ENCODE measurements at regions not wholly inside any gene's neighbourhood (a gene's known extent, or its start where the extent isn't known, plus 50 kb on each side); places are given as distances from the start of the nearest gene placed in this dataset.

DNA sequence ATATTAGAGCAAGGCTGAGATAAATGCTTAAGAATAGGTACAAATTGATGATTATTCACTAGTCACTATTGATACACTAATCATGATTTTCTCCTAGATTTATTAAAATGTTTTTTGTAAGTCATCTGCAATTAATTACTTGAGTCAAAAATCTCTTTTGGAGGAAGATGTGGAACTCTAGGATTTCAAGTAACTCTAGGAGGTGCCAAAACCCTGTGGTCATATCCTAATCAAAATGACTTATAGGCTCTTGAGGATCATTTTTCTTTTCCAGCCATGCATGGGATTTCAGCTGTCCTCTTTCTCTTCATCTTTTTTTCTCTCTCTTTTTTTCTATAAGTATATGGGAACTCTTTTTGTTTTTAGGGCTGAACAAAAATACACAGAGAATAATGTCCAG is 141.8 kb upstream of the CD180 start:
- TF ChIP-seq, protein P1, sequence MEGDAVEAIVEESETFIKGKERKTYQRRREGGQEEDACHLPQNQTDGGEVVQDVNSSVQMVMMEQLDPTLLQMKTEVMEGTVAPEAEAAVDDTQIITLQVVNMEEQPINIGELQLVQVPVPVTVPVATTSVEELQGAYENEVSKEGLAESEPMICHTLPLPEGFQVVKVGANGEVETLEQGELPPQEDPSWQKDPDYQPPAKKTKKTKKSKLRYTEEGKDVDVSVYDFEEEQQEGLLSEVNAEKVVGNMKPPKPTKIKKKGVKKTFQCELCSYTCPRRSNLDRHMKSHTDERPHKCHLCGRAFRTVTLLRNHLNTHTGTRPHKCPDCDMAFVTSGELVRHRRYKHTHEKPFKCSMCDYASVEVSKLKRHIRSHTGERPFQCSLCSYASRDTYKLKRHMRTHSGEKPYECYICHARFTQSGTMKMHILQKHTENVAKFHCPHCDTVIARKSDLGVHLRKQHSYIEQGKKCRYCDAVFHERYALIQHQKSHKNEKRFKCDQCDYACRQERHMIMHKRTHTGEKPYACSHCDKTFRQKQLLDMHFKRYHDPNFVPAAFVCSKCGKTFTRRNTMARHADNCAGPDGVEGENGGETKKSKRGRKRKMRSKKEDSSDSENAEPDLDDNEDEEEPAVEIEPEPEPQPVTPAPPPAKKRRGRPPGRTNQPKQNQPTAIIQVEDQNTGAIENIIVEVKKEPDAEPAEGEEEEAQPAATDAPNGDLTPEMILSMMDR (optimal IDR thresholded peaks at IDR 0.05 in 1 of 3, IDR thresholded peaks at IDR 0.05 in 1 of 3, conservative IDR thresholded peaks at IDR 0.05 in 1 of 3; ENCODE audit: extremely low read depth in 1 of 3, insufficient read depth in 2 of 3, low read length in 3 of 3): no peak
- no peak for TF ChIP-seq EZH2 (IDR thresholded peaks at IDR 0.05; ENCODE audit: low read length)
- Histone ChIP-seq H3K4me2 (ENCODE audit: control insufficient read depth, extremely low read depth, insufficient read depth, low read depth, low read length) (no peak overlapping the region), H2AFZ (ENCODE audit: control insufficient read depth, low read length) (no peak overlapping the region), H3K27ac (ENCODE audit: control insufficient read depth, insufficient read depth, low read length) (no peak overlapping the region), H4K20me1 (ENCODE audit: control insufficient read depth, extremely low read depth, insufficient read depth, low read length) (no peaks in the 10 kb centered on the region), H3K9me1 (ENCODE audit: control insufficient read depth, extremely low read depth, insufficient read depth, low read length) (no peaks in the 10 kb centered on the region), H3K4me1 (ENCODE audit: control insufficient read depth, extremely low read depth, insufficient read depth, low read length) (no peaks in the 10 kb centered on the region), H3K9ac (ENCODE audit: control insufficient read depth, extremely low read depth, insufficient read depth, low read length) (no peak overlapping the region), H3K4me3 (ENCODE audit: control insufficient read depth in 2 of 3, extremely low read depth in 1 of 3, insufficient read depth in 2 of 3, low read depth in 1 of 3, low read length in 3 of 3) (no peak overlapping the region), H3K27me3 (ENCODE audit: control insufficient read depth, extremely low read depth, insufficient read depth, low read length) (no peaks in the 10 kb centered on the region), H3K9me3 (ENCODE audit: control insufficient read depth, low read depth, low read length) (no peaks in the 10 kb centered on the region), H3K36me3 (ENCODE audit: control insufficient read depth in 2 of 2, extremely low read depth in 1 of 2, insufficient read depth in 2 of 2, low read length in 2 of 2) (no peaks in the 10 kb centered on the region), H3K79me2 (ENCODE audit: control insufficient read depth, insufficient read depth, low read length) (no peaks in the 10 kb centered on the region)
- FAIRE-seq (no peak), DNase-seq (ENCODE audit: low read depth, low spot score) (no peak)
- dilution Hi-C loops (cut with MboI; ENCODE audit: extremely low pct_ligation_motif_present, low sequenced_read_pairs): no loop called here

DNA sequence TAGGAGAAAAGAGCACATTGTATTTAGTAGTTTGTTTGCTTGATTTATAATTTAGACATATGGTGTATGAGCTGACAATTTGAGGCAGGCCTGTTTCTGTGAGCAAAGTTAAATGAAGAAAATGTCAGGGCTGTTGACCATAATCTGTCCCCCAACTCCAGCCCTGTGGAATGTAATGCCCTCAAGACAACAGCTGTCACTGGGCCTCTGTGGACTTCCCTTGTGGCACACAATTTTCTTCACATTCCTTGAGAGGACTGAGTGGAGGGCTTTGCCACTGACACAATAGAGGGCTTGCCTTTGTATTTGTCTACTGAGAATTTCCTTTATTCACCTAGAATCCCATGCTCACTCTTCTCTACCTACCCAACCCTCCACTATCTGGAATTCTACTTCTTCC is 141.2 kb upstream of the CD180 start:
- no peak for FAIRE-seq
- H3K4me2 ChIP-seq (ENCODE audit: control insufficient read depth, extremely low read depth, insufficient read depth, low read depth, low read length): no peak overlapping the region
- H3K9ac ChIP-seq (ENCODE audit: control insufficient read depth, extremely low read depth, insufficient read depth, low read length): no peak overlapping the region
- dilution Hi-C loops (cut with MboI; ENCODE audit: extremely low pct_ligation_motif_present, low sequenced_read_pairs): no loop called here
- H3K36me3 ChIP-seq (ENCODE audit: control insufficient read depth in 2 of 2, extremely low read depth in 1 of 2, insufficient read depth in 2 of 2, low read length in 2 of 2): no peaks in the 10 kb centered on the region
- H3K27ac ChIP-seq (ENCODE audit: control insufficient read depth, insufficient read depth, low read length): no peak overlapping the region
- DNase-seq (ENCODE audit: low read depth, low spot score): no peak
- TF ChIP-seq, protein P1 (optimal IDR thresholded peaks at IDR 0.05 in 1 of 3, IDR thresholded peaks at IDR 0.05 in 1 of 3, conservative IDR thresholded peaks at IDR 0.05 in 1 of 3; ENCODE audit: extremely low read depth in 1 of 3, insufficient read depth in 2 of 3, low read length in 3 of 3): no peak
- no peak for TF ChIP-seq EZH2 (IDR thresholded peaks at IDR 0.05; ENCODE audit: low read length)
- H3K9me1 ChIP-seq (ENCODE audit: control insufficient read depth, extremely low read depth, insufficient read depth, low read length): no peaks in the 10 kb centered on the region
- H4K20me1 ChIP-seq (ENCODE audit: control insufficient read depth, extremely low read depth, insufficient read depth, low read length): no peaks in the 10 kb centered on the region
- no peaks in the 10 kb centered on the region for H3K4me1 ChIP-seq (ENCODE audit: control insufficient read depth, extremely low read depth, insufficient read depth, low read length)
- no peaks in the 10 kb centered on the region for H3K27me3 ChIP-seq (ENCODE audit: control insufficient read depth, extremely low read depth, insufficient read depth, low read length)
- no peak overlapping the region for H2AFZ ChIP-seq (ENCODE audit: control insufficient read depth, low read length)
- H3K79me2 ChIP-seq (ENCODE audit: control insufficient read depth, insufficient read depth, low read length): no peaks in the 10 kb centered on the region
- H3K9me3 ChIP-seq (ENCODE audit: control insufficient read depth, low read depth, low read length): no peaks in the 10 kb centered on the region
- no peak overlapping the region for H3K4me3 ChIP-seq (ENCODE audit: control insufficient read depth in 2 of 3, extremely low read depth in 1 of 3, insufficient read depth in 2 of 3, low read depth in 1 of 3, low read length in 3 of 3)
